Activated naive CD8-positive, alpha-beta T cell treated with anti-CD3 and anti-CD28 coated beads for 36 hours (primary cell): ENCODE measurements at regions not wholly inside any gene's neighbourhood (a gene's known extent, or its start where the extent isn't known, plus 50 kb on each side); places are given as distances from the start of the nearest gene placed in this dataset.
"Not testable (repeated sequence)": the region's sequence is repeated elsewhere in the genome, so short reads cannot be mapped to it uniquely, and the experiment has no call there.

Source experiments
- DNase-seq: peaks from one replicate; pipeline ENCODE4 v3.0.0; 2021
- H3K27ac Mint-ChIP-seq: one replicate; pipeline ENCODE4 v1.8.0; 2022; ENCODE audit warnings: mild to moderate bottlenecking, moderate library complexity, mixed read lengths
- H3K27me3 Mint-ChIP-seq: one replicate; pipeline ENCODE4 v1.8.0; 2022; ENCODE audit warnings: mild to moderate bottlenecking, mixed read lengths
- H3K36me3 Mint-ChIP-seq: one replicate; pipeline ENCODE4 v1.8.0; 2021; ENCODE audit warnings: mild to moderate bottlenecking, mixed read lengths
- H3K4me1 Mint-ChIP-seq: one replicate; pipeline ENCODE4 v1.8.0; 2021; ENCODE audit warnings: mixed read lengths
- H3K4me3 Mint-ChIP-seq: one replicate; pipeline ENCODE4 v1.8.0; 2022; ENCODE audit warnings: mild to moderate bottlenecking, moderate library complexity, mixed read lengths
- H3K9me3 Mint-ChIP-seq: one replicate; pipeline ENCODE4 v1.8.0; 2022; ENCODE audit warnings: mixed read lengths

DNA sequence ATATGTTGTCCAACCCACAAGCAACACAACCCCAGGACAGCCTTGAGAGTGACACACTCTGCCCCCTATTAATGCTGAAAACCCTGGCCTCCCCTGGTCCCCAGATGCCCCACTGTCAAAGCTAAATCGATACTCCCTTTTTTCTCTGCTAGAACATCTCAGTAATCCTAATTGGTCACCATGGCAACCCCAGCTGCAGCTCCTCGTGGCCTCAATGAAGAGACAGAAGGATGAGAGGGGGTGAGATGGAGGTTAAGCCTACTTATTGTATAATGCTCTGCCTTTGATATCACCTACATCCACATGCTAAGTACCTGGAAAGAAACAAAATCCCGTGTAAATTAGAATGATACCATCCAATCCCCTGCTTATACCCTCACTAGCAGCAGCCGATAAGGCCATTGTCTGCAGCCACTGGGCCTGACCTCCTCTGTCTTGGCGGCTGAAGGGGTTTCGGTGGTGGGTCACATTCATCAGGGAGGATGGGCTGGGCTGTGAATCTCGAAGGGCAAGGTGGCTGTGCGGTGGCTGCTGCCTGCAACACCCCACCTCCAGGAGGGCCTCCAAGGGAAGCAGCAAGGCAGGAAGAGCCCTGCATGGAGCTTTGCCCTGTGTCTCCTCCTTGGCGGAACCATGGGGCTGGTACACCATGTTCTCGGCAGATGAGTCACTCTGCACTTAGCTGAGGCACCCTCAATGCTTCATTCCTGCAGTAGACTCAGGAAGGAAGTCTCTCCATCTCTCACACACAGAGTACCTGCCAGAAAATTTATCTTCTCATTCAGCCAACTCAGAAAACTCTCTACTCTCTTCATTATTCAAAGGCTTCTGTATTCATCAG, 399.5 kb downstream of the BUD13 start:
- H3K27ac Mint-ChIP-seq: no peak overlapping the region
- no peak for DNase-seq

DNA sequence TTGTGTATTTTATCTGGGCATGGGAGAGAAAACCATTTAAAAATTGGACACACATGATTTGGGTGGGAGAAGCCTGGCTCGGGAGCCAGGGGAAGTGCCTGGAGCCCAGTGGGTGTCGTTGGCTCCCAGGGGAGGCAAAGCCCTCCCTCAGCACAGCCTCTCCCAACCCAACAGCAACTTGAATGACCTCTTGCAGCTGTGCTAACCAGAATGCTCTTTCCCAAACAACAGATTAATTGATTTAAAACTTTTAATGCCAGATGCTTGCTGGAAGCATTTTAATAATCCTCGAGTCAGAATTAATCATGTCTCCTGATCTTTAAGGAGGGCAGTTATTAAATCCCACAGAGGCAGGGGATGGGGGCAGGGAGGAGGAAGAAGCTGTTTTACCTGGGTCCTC, 401.6 kb downstream of the BUD13 start:
- no peaks in the 10 kb centered on the region for H3K36me3 Mint-ChIP-seq
- H3K27ac Mint-ChIP-seq: no peak overlapping the region
- peaks cover 4% of the 10 kb centered on the region for H3K27me3 Mint-ChIP-seq

More for the DNA sequence above, 399.5 kb downstream of the BUD13 start:
- Mint-ChIP-seq H3K27me3 (peaks cover 4% of the 10 kb centered on the region), H3K4me3 (no peak overlapping the region), H3K4me1 (no peaks in the 10 kb centered on the region), H3K9me3 (no peaks in the 10 kb centered on the region), H3K36me3 (no peaks in the 10 kb centered on the region)

DNA sequence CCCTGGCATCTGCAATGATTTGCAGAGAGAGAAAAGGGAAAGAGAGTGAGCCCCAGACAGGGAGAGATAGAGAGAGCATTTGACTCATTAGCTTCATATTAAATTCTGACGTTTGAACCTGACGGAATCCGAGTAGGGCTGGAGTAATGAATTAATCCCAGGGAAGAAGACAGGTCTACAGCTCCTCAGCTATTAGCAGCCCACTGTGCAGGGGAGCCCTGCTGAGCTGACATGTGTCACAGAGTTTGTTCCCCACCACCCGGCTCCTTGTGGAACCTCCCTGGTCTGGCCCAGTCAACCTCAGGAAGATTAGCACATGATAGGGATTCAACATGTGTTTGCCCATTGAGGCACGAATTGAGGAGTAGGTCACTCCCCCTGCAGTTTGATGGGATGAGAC, 404.0 kb downstream of the BUD13 start:
- no peak overlapping the region for H3K27ac Mint-ChIP-seq
- no peaks in the 10 kb centered on the region for H3K9me3 Mint-ChIP-seq
- no peaks in the 10 kb centered on the region for H3K27me3 Mint-ChIP-seq
- H3K36me3 Mint-ChIP-seq: no peaks in the 10 kb centered on the region
- no peak overlapping the region for H3K4me3 Mint-ChIP-seq
- no peaks in the 10 kb centered on the region for H3K4me1 Mint-ChIP-seq
- DNase-seq: no peak

More for the DNA sequence above, 401.6 kb downstream of the BUD13 start:
- Mint-ChIP-seq H3K4me3 (no peak overlapping the region), H3K4me1 (no peaks in the 10 kb centered on the region), H3K9me3 (no peaks in the 10 kb centered on the region)
- DNase-seq: no peak

DNA sequence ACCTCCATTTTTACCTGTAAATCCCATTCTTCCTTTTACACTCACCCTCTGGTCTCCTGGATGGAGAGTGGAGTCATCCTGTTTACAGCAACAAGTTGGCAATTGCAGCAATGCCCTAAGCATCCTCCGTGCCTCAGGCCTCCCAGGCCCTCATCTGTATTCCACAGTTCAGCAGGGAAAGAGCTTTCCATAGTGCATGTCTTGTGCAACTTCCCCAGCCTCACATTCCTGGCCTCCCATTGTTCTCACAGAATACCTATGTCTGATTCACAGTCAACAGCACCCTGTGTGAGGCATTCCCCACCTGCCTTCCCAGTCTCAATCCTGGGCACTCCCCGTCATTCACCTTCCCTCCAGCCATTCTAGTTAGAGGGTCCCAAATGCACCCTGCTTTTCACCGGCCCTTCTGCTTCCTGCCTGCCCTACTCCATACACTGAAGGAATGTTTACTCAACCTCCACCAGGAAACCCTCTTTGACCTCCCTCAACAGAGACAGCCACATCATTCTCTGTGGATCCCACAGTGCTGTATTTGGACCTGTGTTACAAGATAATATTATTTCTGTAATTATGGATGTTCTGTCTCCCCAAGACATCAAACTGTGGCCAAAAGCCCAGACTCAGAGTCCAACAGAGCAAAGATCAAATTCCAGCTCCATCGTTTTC, 405.7 kb downstream of the BUD13 start:
- Mint-ChIP-seq H3K27me3 (peaks cover 4% of the 10 kb centered on the region), H3K9me3 (no peaks in the 10 kb centered on the region), H3K27ac (no peak overlapping the region), H3K4me3 (no peak overlapping the region), H3K4me1 (no peaks in the 10 kb centered on the region), H3K36me3 (no peaks in the 10 kb centered on the region)
- DNase-seq: no peak

DNA sequence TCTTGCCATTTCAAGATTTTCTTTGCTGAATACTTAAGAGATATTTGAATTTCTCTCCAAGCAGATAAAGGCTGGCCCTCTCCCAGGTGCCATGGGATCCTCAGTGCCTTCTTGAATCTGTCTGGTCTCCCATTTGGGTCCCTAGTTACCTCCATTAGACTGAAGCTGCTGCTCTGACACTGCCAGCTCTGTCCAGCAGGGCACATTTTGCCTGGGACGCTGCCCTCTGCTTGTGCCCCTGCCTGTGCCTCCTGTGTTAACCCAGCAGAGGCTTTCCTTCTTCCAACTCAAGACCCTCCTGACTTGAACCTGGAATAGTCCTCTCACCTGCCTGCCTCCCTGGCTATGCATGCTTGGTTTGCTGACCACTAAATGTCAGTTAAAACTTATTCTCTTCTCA, 406.3 kb downstream of the BUD13 start:
- Mint-ChIP-seq H3K4me3 (no peak overlapping the region), H3K36me3 (no peaks in the 10 kb centered on the region), H3K4me1 (no peaks in the 10 kb centered on the region), H3K9me3 (no peaks in the 10 kb centered on the region), H3K27ac (no peak overlapping the region), H3K27me3 (peaks cover 4% of the 10 kb centered on the region)
- no peak for DNase-seq

DNA sequence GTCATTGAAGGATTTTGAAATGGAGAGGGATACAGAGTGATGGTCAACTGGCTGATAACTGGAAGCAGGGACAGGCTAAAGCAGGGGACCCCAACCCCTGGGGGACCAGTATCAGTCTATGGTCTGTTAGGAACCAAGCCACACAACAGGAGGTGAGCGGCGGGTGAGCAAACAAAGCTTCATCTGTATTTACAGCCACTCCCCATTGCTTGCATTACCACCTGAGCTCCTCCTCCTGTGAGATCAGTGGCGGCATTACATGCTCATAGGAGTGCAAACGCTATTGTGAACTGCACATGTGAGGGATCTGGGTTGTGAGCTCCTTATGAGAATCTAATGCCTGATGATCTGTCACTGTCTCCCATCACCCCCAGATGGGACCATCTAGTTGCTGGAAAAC, 407.9 kb downstream of the BUD13 start:
- not testable (repeated sequence) for H3K9me3 Mint-ChIP-seq

DNA sequence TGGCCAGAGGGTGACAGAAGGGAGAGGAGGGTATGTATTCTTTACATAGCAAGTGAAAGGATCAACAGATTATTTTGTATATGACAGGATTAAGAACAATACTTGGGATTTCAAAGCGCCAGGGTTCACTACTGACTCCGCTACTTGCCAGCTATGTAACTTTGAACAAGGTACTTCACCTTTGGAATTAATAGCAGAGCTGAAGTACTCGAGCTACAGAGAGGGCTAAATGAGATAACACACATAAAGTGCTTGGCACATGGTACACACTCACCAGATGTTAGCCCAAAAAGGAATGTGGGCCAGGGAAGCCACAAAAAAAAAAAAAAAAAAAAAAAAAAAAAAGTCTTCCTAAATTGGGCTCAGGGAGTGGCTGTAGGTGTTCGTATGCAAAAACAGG, 408.4 kb downstream of the BUD13 start:
- no peak for DNase-seq

More for the DNA sequence above, 407.9 kb downstream of the BUD13 start:
- not testable (repeated sequence) for DNase-seq, H3K36me3 Mint-ChIP-seq, H3K4me3 Mint-ChIP-seq, H3K4me1 Mint-ChIP-seq, H3K27me3 Mint-ChIP-seq, H3K27ac Mint-ChIP-seq

DNA sequence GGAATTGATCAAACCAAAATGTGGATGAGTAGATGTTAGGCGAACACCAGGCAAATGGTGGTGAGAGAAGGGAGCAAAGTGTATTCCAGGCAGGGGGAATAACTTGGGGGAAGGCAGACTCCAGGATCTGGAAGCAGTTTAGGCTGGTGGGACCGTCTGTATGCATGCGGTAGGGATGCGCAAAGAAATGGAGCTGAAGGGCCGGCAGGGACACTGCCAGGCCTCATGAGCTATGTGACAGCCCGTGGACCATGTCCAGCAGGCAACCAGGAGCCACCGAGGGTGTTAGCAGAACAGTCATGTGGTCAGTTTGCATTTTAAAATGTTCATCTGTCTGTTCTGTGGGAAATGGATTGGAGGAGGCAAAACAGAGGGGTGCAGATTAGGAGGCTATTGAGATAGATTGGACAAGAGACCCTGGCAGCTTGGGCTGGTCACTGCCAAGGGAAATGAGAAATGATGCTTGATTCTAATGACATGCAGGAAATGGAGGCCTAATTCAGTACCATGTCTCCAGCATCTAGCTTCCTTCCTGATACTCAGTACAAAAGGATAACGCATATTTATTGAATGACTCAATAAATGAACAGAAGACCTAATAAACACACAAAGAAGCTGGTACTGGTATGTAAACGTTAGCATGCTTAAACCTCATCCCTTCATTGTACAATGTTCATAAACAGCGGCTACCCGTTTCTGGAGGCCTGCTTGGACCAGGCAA, 412.4 kb downstream of the BUD13 start:
- Mint-ChIP-seq H3K27me3 (peaks cover 4% of the 10 kb centered on the region), H3K9me3 (no peaks in the 10 kb centered on the region), H3K27ac (no peak overlapping the region), H3K4me1 (no peaks in the 10 kb centered on the region), H3K4me3 (no peak overlapping the region), H3K36me3 (no peaks in the 10 kb centered on the region)
- no peak for DNase-seq

More for the DNA sequence above, 408.4 kb downstream of the BUD13 start:
- Mint-ChIP-seq H3K4me1 (no peaks in the 10 kb centered on the region), H3K27ac (no peak overlapping the region), H3K4me3 (no peak overlapping the region), H3K27me3 (peaks cover 4% of the 10 kb centered on the region), H3K36me3 (no peaks in the 10 kb centered on the region), H3K9me3 (no peaks in the 10 kb centered on the region)

DNA sequence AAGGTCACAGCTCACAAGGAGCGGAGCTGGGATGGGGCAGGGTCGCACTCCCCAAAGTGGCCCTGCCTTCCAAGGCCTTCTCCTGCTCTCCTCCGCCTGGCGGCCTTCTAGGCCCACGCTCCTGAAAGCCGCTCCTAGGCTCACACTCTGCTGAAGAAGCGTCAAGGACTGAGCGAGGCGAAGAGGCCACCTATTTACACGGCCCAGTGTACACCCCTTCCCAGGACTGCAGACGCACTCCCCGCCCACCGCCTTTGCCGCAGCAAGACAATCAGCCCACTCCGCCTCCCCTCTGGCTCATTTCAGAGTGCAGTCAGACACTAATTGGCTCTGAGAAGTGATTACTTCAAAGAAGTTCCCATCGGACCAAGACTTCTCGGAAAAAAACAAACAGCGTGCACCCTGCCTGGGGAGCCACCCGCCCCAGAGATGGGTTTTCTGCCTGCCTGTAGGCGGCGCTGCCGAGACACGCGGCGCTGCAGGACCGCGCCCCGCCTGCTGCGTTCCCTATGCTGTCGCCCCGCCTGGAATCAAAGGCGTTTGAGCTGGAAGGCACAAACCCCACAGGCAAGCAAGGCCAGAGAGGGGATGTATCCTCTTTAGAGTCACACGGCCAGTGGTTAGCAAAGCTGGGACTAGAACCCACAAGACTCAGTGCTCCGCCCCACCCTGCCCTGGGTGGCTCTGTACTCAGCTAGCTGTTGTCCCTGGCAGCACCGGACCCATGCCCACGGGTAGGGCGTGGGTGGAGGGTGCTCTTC, 414.8 kb downstream of the BUD13 start:
- H3K4me3 Mint-ChIP-seq: no peak overlapping the region
- no peaks in the 10 kb centered on the region for H3K9me3 Mint-ChIP-seq
- H3K4me1 Mint-ChIP-seq: no peaks in the 10 kb centered on the region
- peaks cover under 1% of the 10 kb centered on the region for H3K27me3 Mint-ChIP-seq
- DNase-seq: peak; percentile 8
- no peak overlapping the region for H3K27ac Mint-ChIP-seq
- H3K36me3 Mint-ChIP-seq: no peaks in the 10 kb centered on the region

DNA sequence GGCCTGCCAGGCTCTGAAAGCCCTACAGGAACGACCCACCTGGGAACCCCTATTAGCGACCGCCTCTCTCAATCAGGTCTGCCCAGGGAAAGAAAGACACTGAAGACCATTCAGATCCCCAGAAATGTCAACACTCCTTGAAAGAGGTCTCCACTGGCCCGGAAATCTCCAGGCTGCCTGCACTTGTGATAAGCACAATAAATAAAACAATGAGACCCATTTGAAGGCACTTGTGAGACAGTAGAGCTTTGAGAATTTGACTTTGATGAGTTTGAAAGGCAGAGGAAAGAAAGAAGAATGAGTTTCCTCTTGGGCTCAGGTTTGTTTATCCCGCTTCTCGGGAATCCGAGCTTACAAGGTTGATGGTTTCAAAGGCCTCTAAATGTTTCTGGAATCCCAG, 416.3 kb downstream of the BUD13 start:
- no peaks in the 10 kb centered on the region for H3K9me3 Mint-ChIP-seq
- H3K27ac Mint-ChIP-seq: no peak overlapping the region
- no peaks in the 10 kb centered on the region for H3K36me3 Mint-ChIP-seq
- H3K4me1 Mint-ChIP-seq: no peaks in the 10 kb centered on the region
- no peak overlapping the region for H3K4me3 Mint-ChIP-seq
- DNase-seq: no peak
- H3K27me3 Mint-ChIP-seq: no peaks in the 10 kb centered on the region

DNA sequence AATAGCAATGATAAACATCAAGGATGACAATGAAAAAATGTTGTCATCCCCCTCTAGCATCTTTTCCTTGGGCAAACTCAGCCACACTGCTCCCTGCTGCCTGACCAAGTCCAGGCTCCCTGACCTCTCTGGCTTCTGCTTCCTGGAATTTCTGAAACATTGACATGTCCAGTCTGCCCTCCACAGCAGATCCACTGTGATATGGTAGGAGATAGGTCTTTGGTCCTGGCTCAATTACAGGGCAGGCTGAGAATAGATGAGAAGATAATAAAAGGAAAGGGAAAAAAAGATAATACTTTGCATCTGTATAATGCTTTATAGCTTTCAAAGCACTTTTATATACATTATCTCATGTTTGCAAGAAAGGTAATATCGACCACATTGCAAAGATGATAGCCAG, 417.7 kb downstream of the BUD13 start:
- Mint-ChIP-seq H3K27ac (no peak overlapping the region), H3K27me3 (no peaks in the 10 kb centered on the region), H3K9me3 (no peaks in the 10 kb centered on the region), H3K4me1 (no peaks in the 10 kb centered on the region), H3K4me3 (no peak overlapping the region), H3K36me3 (no peaks in the 10 kb centered on the region)
- no peak for DNase-seq

DNA sequence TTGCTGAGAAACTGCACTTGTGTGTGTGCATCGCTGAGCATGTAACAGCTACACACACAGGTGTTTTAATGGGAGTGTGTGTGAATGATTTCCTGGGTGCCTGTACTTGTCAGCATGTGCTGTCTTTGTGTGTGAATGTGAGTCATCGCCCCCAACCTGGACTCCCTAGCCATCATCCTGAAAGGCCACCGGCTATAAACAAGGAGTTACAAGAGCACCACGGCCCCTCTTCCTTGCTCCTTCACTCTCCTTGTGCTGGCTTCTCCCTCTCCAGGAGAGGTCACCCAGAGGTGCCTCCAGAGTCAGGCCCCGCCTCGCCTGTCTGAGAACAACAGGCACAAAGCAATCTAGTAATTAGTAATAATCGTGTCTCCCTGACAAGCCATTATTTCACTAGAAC, 419.2 kb downstream of the BUD13 start:
- no peak overlapping the region for H3K4me3 Mint-ChIP-seq

DNA sequence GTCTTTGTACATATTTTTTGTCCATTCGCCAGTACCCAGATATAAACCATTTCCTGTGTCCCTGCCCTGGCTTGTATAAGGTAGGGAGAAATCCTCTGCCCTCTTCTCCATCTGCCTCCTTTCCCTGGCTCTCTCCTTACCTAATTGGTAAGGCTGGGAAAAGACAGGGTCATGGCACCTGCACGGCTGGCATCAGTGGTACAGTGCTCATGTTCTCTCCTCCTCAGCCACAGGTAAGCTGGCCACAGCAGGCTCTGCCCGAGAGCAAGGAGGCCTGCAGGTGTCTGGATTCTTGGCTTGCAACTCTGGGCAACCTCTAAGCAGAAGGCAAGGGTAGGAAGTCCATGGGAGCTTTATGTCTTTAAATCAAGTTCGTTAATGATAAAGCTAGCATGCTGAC, 419.9 kb downstream of the BUD13 start:
- Mint-ChIP-seq H3K9me3 (peaks cover 3% of the 10 kb centered on the region), H3K4me3 (no peak overlapping the region), H3K36me3 (no peaks in the 10 kb centered on the region), H3K27me3 (no peaks in the 10 kb centered on the region), H3K4me1 (no peaks in the 10 kb centered on the region), H3K27ac (no peak overlapping the region)
- no peak for DNase-seq

More for the DNA sequence above, 419.2 kb downstream of the BUD13 start:
- no peaks in the 10 kb centered on the region for H3K27me3 Mint-ChIP-seq
- no peak for DNase-seq
- H3K27ac Mint-ChIP-seq: no peak overlapping the region
- H3K36me3 Mint-ChIP-seq: no peaks in the 10 kb centered on the region
- H3K9me3 Mint-ChIP-seq: no peaks in the 10 kb centered on the region
- no peaks in the 10 kb centered on the region for H3K4me1 Mint-ChIP-seq

DNA sequence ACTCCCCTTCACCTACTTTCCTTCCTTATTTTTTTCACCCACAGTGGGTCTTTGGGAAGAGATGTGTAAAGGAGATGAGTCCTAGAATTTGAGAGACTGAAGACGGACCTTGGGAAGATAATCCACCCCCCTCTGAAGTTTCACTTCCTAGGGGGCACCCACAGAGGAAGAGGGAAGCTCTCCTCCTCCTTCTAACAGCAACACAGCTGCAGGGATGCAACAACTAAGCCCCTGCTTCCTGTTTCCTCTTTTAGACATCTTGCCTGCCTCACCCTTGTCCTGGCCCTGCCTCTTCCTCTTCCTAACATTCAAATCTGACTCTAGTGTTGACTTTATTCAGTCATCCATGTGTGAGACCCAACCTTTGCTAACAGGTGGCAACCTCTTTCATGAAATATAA, 424.6 kb downstream of the BUD13 start:
- Mint-ChIP-seq H3K27me3 (no peaks in the 10 kb centered on the region), H3K36me3 (no peaks in the 10 kb centered on the region), H3K27ac (no peak overlapping the region), H3K4me1 (no peaks in the 10 kb centered on the region), H3K4me3 (no peak overlapping the region), H3K9me3 (peaks cover 3% of the 10 kb centered on the region)
- no peak for DNase-seq

DNA sequence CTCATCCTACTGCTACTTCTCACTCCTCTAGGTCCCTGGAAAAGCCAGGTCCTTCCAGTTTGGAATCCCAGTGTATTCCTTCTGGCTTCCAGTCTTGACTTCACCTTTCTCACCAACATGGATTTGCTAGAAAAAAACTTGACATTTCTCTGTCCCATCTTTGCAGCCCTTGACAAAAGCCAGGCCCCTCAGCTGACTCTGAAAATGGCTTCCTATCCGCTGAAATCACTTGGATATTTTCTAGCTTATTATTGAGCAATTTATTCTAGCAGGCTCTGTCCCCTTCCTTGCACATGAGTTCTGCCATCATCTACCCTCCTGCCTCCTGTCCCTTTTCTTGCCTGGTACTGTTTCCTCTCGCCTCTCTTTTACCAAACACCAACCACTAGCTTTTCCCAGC, 427.2 kb downstream of the BUD13 start:
- Mint-ChIP-seq H3K4me1 (no peaks in the 10 kb centered on the region), H3K36me3 (no peaks in the 10 kb centered on the region), H3K27me3 (no peaks in the 10 kb centered on the region), H3K27ac (no peak overlapping the region), H3K4me3 (no peak overlapping the region), H3K9me3 (peaks cover 3% of the 10 kb centered on the region)
- no peak for DNase-seq
